Mucosa of stomach (tissue), 1 donor: ENCODE measurements at regions not wholly inside any gene's neighbourhood (a gene's known extent, or its start where the extent isn't known, plus 50 kb on each side); places are given as distances from the start of the nearest gene placed in this dataset.

Experiments used
- H3K27me3 ChIP-seq: one replicate; pipeline ENCODE4 v1.7.0; 2013; ENCODE audit warnings: mild to moderate bottlenecking, low read length; ENCODE audit not compliant: control insufficient read depth, insufficient read depth
- H3K36me3 ChIP-seq: one replicate; pipeline ENCODE4 v1.7.0; 2013; ENCODE audit warnings: low read length; ENCODE audit not compliant: control insufficient read depth, insufficient read depth
- H3K4me1 ChIP-seq: one replicate; pipeline ENCODE4 v1.7.0; 2013; ENCODE audit warnings: mild to moderate bottlenecking, low read length; ENCODE audit not compliant: control insufficient read depth, insufficient read depth
- H3K4me3 ChIP-seq: one replicate; pipeline ENCODE4 v1.7.0; 2013; ENCODE audit warnings: low read length
- H3K9ac ChIP-seq: one replicate; pipeline ENCODE4 v1.7.0; 2013; ENCODE audit warnings: mild to moderate bottlenecking, low read length, moderate library complexity
- H3K9me3 ChIP-seq: one replicate; pipeline ENCODE4 v1.7.0; 2013; ENCODE audit warnings: mild to moderate bottlenecking, low read length, moderate library complexity; ENCODE audit not compliant: control insufficient read depth
- donor health status: Pancreatic carcinoma.

DNA sequence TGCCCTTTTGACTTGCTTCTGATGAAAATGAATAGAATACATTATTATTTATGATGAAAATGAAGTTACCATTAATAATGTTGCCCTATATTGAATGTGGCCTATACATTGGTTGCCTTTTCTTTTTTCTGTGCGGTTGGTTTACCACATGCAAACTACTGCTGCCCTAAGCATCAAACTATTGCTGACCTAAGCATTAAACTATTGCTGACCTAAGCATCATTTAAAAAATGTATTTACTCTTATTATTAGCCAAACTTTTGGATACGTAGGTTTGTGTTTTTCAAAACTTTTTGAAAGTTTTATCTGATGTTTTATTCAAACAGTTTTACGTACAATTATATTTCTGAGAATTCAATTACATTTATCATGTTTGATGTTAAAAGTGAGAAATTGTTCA is 76.0 kb upstream of the CDH10 start:
- no peaks in the 10 kb centered on the region for H3K4me1 ChIP-seq
- H3K9me3 ChIP-seq, result no peaks in the 10 kb centered on the region
- H3K36me3 ChIP-seq, result no peaks in the 10 kb centered on the region
- no peak overlapping the region for H3K9ac ChIP-seq
- no peak overlapping the region for H3K4me3 ChIP-seq
- no peaks in the 10 kb centered on the region for H3K27me3 ChIP-seq

GRCh38 chr5:24714746-24715145 is 70.0 kb upstream of the CDH10 start:
- no peaks in the 10 kb centered on the region for H3K27me3 ChIP-seq
- no peaks in the 10 kb centered on the region for H3K9me3 ChIP-seq
- no peak overlapping the region for H3K4me3 ChIP-seq
- no peak overlapping the region for H3K9ac ChIP-seq
- no peaks in the 10 kb centered on the region for H3K4me1 ChIP-seq
- H3K36me3 ChIP-seq, result no peaks in the 10 kb centered on the region

DNA sequence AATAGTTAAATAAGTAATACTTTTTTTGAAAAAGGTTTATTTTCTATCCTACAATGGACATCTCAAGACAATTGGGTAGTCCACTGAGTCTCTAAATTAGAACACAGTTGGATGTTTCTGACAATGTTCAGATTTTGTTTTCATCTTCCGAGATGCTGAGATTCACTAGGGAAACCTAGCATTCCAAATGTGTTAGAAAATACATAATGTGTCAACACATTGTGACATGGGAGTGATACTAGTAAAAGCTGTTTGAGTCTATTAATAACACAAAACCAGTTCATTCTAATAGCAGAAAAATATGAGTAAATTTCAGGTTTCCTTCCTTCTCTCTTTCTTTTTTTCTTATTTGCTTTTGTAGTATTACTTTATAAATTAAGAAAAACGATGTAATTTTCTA is 68.2 kb upstream of the CDH10 start:
- Histone ChIP-seq H3K27me3 (no peaks in the 10 kb centered on the region), H3K9me3 (no peaks in the 10 kb centered on the region), H3K9ac (no peak overlapping the region), H3K36me3 (no peaks in the 10 kb centered on the region), H3K4me3 (no peak overlapping the region), H3K4me1 (no peaks in the 10 kb centered on the region)

DNA sequence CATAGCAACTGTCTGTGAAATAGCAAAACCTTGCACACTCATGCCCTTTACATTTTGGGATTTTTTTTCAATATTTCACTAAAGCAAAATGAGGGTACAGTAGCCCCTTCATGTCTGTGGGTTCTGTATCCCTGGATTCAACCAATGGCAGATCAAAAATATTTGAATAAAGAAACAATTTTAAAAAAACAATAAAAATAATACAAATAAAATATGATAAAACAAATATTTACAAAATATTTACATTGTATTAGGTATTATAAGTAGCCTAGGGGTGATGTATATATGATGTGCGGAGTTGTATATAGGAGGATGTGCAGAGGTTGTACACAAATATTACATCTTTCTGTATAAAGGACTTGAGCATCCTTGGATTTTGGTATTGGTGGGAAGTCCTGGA is 67.3 kb upstream of the CDH10 start:
- H3K27me3 ChIP-seq, result no peaks in the 10 kb centered on the region
- H3K4me3 ChIP-seq, result no peak overlapping the region
- no peaks in the 10 kb centered on the region for H3K4me1 ChIP-seq
- no peaks in the 10 kb centered on the region for H3K9me3 ChIP-seq
- H3K36me3 ChIP-seq, result no peaks in the 10 kb centered on the region
- no peak overlapping the region for H3K9ac ChIP-seq

DNA sequence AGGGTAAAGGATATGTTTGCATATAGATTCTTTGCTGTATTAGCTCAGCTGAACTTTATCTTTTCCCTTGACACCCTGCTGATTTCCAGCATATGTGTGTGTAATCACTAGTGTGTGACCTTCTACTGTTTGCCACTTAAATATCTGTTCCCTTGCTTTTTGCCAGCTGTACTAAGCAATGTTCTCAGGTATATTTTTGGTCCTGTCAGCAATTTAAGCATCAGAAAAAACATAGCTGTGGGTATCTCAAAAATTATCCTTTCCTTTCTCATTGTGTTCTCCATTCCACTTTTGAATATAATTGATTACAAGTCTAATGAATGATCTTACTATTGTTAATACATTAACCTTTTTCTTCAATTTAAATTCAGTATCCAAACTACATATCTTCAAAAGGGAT is 59.2 kb upstream of the CDH10 start:
- no peaks in the 10 kb centered on the region for H3K36me3 ChIP-seq
- no peaks in the 10 kb centered on the region for H3K27me3 ChIP-seq
- H3K9me3 ChIP-seq, result no peaks in the 10 kb centered on the region
- no peak overlapping the region for H3K9ac ChIP-seq
- H3K4me1 ChIP-seq, result no peaks in the 10 kb centered on the region
- H3K4me3 ChIP-seq, result no peak overlapping the region
